Type B pancreatic cell (in vitro differentiated cells): ENCODE measurements at regions not wholly inside any gene's neighbourhood (a gene's known extent, or its start where the extent isn't known, plus 50 kb on each side); places are given as distances from the start of the nearest gene placed in this dataset.

Experiments
- DNase-seq: peaks from one replicate; pipeline ENCODE4 v3.0.0; 2021; ENCODE audit warnings: mixed read lengths; ENCODE audit not compliant: unreplicated experiment; ENCODE audit errors: extremely low spot score
- H3K27ac Mint-ChIP-seq: 2 replicates; pipeline ENCODE4 v1.8.0; 2021; ENCODE audit warnings: mild to moderate bottlenecking, mixed read lengths
- H3K27me3 Mint-ChIP-seq: 2 replicates; pipeline ENCODE4 v1.8.0; 2021; ENCODE audit warnings: mixed read lengths
- H3K36me3 Mint-ChIP-seq: 2 replicates; pipeline ENCODE4 v1.8.0; 2021; ENCODE audit warnings: mixed read lengths
- H3K4me1 Mint-ChIP-seq: one replicate; pipeline ENCODE4 v1.8.0; 2021; ENCODE audit warnings: mixed read lengths; ENCODE audit not compliant: unreplicated experiment
- H3K4me3 Mint-ChIP-seq: 2 replicates; pipeline ENCODE4 v1.8.0; 2021; ENCODE audit warnings: mild to moderate bottlenecking, mixed read lengths
- H3K9me3 Mint-ChIP-seq: 2 replicates; pipeline ENCODE4 v1.8.0; 2021; ENCODE audit warnings: mixed read lengths
- CTCF ChIP-seq: fragments of 200-600 bp; sonication (generic); conservative IDR thresholded peaks from 2 replicates; pipeline ENCODE4 v1.5.0; 2021; ENCODE audit warnings: antibody characterized with exemption, mild to moderate bottlenecking

GRCh38 chr13:33392794-33393405 is 107.3 kb upstream of the STARD13 start:
- H3K9me3 Mint-ChIP-seq: peaks cover 4% of the 10 kb centered on the region
- no peaks in the 10 kb centered on the region for H3K27me3 Mint-ChIP-seq
- H3K4me3 Mint-ChIP-seq: no peak overlapping the region
- DNase-seq: no peak
- peaks cover 11% of the 10 kb centered on the region for H3K4me1 Mint-ChIP-seq
- no peak overlapping the region for H3K27ac Mint-ChIP-seq
- H3K36me3 Mint-ChIP-seq: no peaks in the 10 kb centered on the region
- TF ChIP-seq CTCF: no peak

GRCh38 chr13:33394294-33394932 is 108.9 kb upstream of the STARD13 start:
- Mint-ChIP-seq H3K27me3 (no peaks in the 10 kb centered on the region), H3K4me1 (peaks cover 11% of the 10 kb centered on the region), H3K36me3 (no peaks in the 10 kb centered on the region), H3K27ac (no peak overlapping the region), H3K4me3 (no peak overlapping the region), H3K9me3 (peaks cover 4% of the 10 kb centered on the region)
- DNase-seq: no peak
- no peak for TF ChIP-seq CTCF

GRCh38 chr13:33401238-33401637 is 115.7 kb upstream of the STARD13 start:
- no peak for TF ChIP-seq CTCF
- no peak for DNase-seq
- no peak overlapping the region for H3K27ac Mint-ChIP-seq

GRCh38 chr13:33402975-33403374 is 117.4 kb upstream of the STARD13 start:
- H3K27ac Mint-ChIP-seq: no peak overlapping the region
- no peak for DNase-seq
- H3K9me3 Mint-ChIP-seq: no peaks in the 10 kb centered on the region
- no peak for TF ChIP-seq CTCF
- no peak overlapping the region for H3K4me3 Mint-ChIP-seq
- peaks cover 10% of the 10 kb centered on the region for H3K4me1 Mint-ChIP-seq
- H3K36me3 Mint-ChIP-seq: no peaks in the 10 kb centered on the region
- no peaks in the 10 kb centered on the region for H3K27me3 Mint-ChIP-seq

More at GRCh38 chr13:33401238-33401637, 115.7 kb upstream of the STARD13 start:
- peaks cover 10% of the 10 kb centered on the region for H3K4me1 Mint-ChIP-seq
- H3K4me3 Mint-ChIP-seq: no peak overlapping the region
- no peaks in the 10 kb centered on the region for H3K36me3 Mint-ChIP-seq
- H3K9me3 Mint-ChIP-seq: peaks cover 4% of the 10 kb centered on the region
- H3K27me3 Mint-ChIP-seq: no peaks in the 10 kb centered on the region

GRCh38 chr13:33403807-33404362 is 118.3 kb upstream of the STARD13 start:
- Mint-ChIP-seq H3K36me3 (no peaks in the 10 kb centered on the region), H3K27me3 (no peaks in the 10 kb centered on the region), H3K27ac (no peak overlapping the region), H3K9me3 (no peaks in the 10 kb centered on the region), H3K4me1 (peaks cover 10% of the 10 kb centered on the region), H3K4me3 (no peak overlapping the region)
- TF ChIP-seq CTCF: no peak
- no peak for DNase-seq
